ENCODE measurements at regions not wholly inside any gene's neighbourhood (a gene's known extent, or its start where the extent isn't known, plus 50 kb on each side); places are given as distances from the start of the nearest gene placed in this dataset.

DNA sequence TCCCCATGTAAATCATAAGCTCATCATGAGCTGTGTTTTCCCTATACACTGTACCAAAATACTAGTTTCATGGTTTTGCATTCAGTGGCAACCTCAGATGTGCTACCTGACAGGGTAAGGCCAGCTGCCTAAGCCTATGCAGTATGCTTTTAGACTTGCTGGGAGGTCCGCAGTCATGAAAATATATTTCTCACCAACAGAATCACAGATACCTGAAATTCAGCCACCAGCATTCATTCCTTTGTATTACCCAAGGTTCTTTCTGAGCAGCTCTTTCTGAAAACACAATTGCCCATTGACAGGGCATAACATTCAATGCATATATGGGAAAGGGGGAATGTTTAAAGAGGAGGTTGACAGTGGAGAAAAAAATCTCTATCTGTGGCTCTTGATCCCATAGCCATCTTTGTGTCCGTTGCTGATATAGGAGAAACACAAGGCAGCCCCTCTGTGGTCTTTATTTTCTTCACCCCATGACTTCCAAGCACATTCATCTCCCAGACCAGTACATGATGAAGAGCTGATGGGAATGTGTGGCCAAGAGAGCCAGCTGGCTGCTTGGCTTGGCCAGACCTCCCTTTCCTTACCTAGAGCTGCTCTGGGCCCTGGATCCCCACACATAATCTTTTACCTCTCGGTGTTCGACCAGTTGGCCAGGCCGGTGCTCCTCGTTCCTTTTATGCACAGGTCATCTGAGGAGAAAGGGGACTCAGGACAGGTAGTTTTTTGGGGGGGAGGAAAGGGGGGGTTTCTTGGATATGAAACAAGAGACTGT lies 162.9 kb downstream of the KCNA5 start:
- Histone ChIP-seq H3K9me2 (ENCODE audit: insufficient read depth) (no peaks in the 10 kb centered on the region), H3K36me3 (ENCODE audit: insufficient read depth) (no peaks in the 10 kb centered on the region), H3K4me3 (no peak overlapping the region), H3K27ac (ENCODE audit: low read depth) (no peak overlapping the region), H4K20me1 (replicated peaks; ENCODE audit: insufficient read depth) (no peaks in the 10 kb centered on the region), H3K79me2 (replicated peaks; ENCODE audit: insufficient read depth) (no peaks in the 10 kb centered on the region), H3K4me1 (ENCODE audit: insufficient read depth) (peaks cover 12% of the 10 kb centered on the region; the same call in 1 of the 2 replicates), H3K4me2 (no peak overlapping the region), H3K27me3 (ENCODE audit: insufficient read depth) (no peaks in the 10 kb centered on the region), H3F3A (replicated peaks; ENCODE audit: low read depth) (no peaks in the 10 kb centered on the region), H2AFZ (no peak overlapping the region)
- Mint-ChIP-seq H3K9me3 (no peaks in the 10 kb centered on the region), H3K27me3 (ENCODE audit: insufficient read depth, low read depth, poor library complexity) (peaks cover 7% of the 10 kb centered on the region), H3K4me3 (no peak overlapping the region), H3K4me1 (peaks cover 23% of the 10 kb centered on the region), H3K27ac (no peak overlapping the region), H3K36me3 (ENCODE audit: low read depth) (no peaks in the 10 kb centered on the region)
- no peak for TF ChIP-seq EZH2phosphoT487 (IDR thresholded peaks at IDR 0.05; ENCODE audit: unreplicated experiment)
- no peak for TF ChIP-seq POLR2AphosphoS5 (IDR thresholded peaks at IDR 0.05; ENCODE audit: low read depth)
- TF ChIP-seq CREB1 (CRISPR knock-in tag; IDR thresholded peaks at IDR 0.05; ENCODE audit: low read depth), result no peak
- TF ChIP-seq, protein P1, sequence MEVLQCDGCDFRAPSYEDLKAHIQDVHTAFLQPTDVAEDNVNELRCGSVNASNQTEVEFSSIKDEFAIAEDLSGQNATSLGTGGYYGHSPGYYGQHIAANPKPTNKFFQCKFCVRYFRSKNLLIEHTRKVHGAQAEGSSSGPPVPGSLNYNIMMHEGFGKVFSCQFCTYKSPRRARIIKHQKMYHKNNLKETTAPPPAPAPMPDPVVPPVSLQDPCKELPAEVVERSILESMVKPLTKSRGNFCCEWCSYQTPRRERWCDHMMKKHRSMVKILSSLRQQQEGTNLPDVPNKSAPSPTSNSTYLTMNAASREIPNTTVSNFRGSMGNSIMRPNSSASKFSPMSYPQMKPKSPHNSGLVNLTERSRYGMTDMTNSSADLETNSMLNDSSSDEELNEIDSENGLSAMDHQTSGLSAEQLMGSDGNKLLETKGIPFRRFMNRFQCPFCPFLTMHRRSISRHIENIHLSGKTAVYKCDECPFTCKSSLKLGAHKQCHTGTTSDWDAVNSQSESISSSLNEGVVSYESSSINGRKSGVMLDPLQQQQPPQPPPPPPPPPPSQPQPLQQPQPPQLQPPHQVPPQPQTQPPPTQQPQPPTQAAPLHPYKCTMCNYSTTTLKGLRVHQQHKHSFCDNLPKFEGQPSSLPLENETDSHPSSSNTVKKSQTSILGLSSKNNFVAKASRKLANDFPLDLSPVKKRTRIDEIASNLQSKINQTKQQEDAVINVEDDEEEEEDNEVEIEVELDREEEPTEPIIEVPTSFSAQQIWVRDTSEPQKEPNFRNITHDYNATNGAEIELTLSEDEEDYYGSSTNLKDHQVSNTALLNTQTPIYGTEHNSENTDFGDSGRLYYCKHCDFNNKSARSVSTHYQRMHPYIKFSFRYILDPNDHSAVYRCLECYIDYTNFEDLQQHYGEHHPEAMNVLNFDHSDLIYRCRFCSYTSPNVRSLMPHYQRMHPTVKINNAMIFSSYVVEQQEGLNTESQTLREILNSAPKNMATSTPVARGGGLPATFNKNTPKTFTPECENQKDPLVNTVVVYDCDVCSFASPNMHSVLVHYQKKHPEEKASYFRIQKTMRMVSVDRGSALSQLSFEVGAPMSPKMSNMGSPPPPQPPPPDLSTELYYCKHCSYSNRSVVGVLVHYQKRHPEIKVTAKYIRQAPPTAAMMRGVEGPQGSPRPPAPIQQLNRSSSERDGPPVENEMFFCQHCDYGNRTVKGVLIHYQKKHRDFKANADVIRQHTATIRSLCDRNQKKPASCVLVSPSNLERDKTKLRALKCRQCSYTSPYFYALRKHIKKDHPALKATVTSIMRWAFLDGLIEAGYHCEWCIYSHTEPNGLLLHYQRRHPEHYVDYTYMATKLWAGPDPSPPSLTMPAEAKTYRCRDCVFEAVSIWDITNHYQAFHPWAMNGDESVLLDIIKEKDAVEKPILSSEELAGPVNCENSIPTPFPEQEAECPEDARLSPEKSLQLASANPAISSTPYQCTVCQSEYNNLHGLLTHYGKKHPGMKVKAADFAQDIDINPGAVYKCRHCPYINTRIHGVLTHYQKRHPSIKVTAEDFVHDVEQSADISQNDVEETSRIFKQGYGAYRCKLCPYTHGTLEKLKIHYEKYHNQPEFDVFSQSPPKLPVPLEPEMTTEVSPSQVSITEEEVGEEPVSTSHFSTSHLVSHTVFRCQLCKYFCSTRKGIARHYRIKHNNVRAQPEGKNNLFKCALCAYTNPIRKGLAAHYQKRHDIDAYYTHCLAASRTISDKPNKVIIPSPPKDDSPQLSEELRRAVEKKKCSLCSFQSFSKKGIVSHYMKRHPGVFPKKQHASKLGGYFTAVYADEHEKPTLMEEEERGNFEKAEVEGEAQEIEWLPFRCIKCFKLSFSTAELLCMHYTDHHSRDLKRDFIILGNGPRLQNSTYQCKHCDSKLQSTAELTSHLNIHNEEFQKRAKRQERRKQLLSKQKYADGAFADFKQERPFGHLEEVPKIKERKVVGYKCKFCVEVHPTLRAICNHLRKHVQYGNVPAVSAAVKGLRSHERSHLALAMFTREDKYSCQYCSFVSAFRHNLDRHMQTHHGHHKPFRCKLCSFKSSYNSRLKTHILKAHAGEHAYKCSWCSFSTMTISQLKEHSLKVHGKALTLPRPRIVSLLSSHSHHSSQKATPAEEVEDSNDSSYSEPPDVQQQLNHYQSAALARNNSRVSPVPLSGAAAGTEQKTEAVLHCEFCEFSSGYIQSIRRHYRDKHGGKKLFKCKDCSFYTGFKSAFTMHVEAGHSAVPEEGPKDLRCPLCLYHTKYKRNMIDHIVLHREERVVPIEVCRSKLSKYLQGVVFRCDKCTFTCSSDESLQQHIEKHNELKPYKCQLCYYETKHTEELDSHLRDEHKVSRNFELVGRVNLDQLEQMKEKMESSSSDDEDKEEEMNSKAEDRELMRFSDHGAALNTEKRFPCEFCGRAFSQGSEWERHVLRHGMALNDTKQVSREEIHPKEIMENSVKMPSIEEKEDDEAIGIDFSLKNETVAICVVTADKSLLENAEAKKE (CRISPR knock-in tag; IDR thresholded peaks at IDR 0.05), result no peak
- no peak for TF ChIP-seq NANOG (IDR thresholded peaks at IDR 0.05; ENCODE audit: borderline replicate concordance)
- TF ChIP-seq, protein P2, sequence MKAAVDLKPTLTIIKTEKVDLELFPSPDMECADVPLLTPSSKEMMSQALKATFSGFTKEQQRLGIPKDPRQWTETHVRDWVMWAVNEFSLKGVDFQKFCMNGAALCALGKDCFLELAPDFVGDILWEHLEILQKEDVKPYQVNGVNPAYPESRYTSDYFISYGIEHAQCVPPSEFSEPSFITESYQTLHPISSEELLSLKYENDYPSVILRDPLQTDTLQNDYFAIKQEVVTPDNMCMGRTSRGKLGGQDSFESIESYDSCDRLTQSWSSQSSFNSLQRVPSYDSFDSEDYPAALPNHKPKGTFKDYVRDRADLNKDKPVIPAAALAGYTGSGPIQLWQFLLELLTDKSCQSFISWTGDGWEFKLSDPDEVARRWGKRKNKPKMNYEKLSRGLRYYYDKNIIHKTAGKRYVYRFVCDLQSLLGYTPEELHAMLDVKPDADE (IDR thresholded peaks at IDR 0.05), result no peak
- TF ChIP-seq EZH2 (IDR thresholded peaks at IDR 0.05; ENCODE audit: low read depth, unreplicated experiment), result no peak
- no peak for TF ChIP-seq ZNF114 (CRISPR knock-in tag; IDR thresholded peaks at IDR 0.05)
- no peak for TF ChIP-seq ZNF331 (CRISPR knock-in tag; IDR thresholded peaks at IDR 0.05; ENCODE audit: low read depth)
- TF ChIP-seq, protein P3, sequence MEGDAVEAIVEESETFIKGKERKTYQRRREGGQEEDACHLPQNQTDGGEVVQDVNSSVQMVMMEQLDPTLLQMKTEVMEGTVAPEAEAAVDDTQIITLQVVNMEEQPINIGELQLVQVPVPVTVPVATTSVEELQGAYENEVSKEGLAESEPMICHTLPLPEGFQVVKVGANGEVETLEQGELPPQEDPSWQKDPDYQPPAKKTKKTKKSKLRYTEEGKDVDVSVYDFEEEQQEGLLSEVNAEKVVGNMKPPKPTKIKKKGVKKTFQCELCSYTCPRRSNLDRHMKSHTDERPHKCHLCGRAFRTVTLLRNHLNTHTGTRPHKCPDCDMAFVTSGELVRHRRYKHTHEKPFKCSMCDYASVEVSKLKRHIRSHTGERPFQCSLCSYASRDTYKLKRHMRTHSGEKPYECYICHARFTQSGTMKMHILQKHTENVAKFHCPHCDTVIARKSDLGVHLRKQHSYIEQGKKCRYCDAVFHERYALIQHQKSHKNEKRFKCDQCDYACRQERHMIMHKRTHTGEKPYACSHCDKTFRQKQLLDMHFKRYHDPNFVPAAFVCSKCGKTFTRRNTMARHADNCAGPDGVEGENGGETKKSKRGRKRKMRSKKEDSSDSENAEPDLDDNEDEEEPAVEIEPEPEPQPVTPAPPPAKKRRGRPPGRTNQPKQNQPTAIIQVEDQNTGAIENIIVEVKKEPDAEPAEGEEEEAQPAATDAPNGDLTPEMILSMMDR (conservative IDR thresholded peaks at IDR 0.05; ENCODE audit: low read depth in 2 of 2), result no peak
- TF ChIP-seq STAT1 (IDR thresholded peaks at IDR 0.05; ENCODE audit: unreplicated experiment), result no peak
- TF ChIP-seq JUNB (IDR thresholded peaks at IDR 0.05; ENCODE audit: unreplicated experiment), result no peak
- TF ChIP-seq, protein P4, sequence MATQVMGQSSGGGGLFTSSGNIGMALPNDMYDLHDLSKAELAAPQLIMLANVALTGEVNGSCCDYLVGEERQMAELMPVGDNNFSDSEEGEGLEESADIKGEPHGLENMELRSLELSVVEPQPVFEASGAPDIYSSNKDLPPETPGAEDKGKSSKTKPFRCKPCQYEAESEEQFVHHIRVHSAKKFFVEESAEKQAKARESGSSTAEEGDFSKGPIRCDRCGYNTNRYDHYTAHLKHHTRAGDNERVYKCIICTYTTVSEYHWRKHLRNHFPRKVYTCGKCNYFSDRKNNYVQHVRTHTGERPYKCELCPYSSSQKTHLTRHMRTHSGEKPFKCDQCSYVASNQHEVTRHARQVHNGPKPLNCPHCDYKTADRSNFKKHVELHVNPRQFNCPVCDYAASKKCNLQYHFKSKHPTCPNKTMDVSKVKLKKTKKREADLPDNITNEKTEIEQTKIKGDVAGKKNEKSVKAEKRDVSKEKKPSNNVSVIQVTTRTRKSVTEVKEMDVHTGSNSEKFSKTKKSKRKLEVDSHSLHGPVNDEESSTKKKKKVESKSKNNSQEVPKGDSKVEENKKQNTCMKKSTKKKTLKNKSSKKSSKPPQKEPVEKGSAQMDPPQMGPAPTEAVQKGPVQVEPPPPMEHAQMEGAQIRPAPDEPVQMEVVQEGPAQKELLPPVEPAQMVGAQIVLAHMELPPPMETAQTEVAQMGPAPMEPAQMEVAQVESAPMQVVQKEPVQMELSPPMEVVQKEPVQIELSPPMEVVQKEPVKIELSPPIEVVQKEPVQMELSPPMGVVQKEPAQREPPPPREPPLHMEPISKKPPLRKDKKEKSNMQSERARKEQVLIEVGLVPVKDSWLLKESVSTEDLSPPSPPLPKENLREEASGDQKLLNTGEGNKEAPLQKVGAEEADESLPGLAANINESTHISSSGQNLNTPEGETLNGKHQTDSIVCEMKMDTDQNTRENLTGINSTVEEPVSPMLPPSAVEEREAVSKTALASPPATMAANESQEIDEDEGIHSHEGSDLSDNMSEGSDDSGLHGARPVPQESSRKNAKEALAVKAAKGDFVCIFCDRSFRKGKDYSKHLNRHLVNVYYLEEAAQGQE (IDR thresholded peaks at IDR 0.05; ENCODE audit: unreplicated experiment), result no peak
- ATAC-seq (no peak), DNase-seq (ENCODE audit: low spot score) (no peak)
